ENCODE measurements at regions not wholly inside any gene's neighbourhood (a gene's known extent, or its start where the extent isn't known, plus 50 kb on each side); places are given as distances from the start of the nearest gene placed in this dataset.

DNA sequence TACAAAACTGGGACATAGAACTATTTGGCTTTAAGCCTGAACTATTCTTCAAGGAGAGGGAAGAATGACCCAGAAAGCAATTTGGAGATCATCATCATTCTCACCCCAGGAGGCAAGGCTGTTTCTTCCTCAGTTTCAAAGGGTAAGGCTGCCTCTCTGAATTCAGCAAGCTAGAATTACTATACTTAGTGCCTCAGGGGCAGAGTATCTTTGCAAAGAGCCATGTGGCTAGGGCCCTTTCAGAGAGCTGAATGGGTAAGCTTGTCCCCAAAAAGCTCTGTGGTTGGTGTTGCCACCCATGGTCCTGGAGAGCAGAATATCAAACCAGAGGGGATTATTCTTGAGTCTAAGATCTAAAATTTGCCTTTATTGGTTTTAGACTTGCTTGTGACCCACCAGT, 720.3 kb upstream of the ARPP21 start (continued):
- TF ChIP-seq, protein P1, sequence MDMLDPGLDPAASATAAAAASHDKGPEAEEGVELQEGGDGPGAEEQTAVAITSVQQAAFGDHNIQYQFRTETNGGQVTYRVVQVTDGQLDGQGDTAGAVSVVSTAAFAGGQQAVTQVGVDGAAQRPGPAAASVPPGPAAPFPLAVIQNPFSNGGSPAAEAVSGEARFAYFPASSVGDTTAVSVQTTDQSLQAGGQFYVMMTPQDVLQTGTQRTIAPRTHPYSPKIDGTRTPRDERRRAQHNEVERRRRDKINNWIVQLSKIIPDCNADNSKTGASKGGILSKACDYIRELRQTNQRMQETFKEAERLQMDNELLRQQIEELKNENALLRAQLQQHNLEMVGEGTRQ (CRISPR knock-in tag; IDR thresholded peaks at IDR 0.05): no peak
- TF ChIP-seq CREB1 (CRISPR knock-in tag; IDR thresholded peaks at IDR 0.05): no peak

DNA sequence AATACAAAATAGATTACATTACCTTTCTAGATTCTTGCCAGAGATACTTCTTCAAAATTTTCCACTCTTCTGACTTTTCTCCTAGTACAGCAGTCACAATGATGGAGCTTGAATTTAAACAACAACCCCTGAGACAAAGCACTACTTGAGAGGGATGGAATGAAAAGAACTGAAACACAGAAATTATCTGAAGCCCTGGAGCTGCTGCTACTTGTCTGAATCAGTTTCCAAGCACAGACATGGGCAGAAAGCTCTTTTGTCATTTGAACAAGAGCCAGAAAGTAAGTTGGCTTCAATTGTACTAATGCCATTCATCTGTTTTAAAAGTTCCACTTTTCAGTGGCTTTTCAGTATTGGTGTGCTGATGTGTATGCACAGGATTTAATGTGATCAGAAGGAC, 718.5 kb upstream of the ARPP21 start:
- peaks cover 6% of the 10 kb centered on the region; the same call in 1 of the 2 replicates for H3K9me3 Mint-ChIP-seq
- no peaks in the 10 kb centered on the region for H3K27me3 Mint-ChIP-seq (ENCODE audit: low read depth)
- no peak overlapping the region for H3K4me3 Mint-ChIP-seq
- ChIA-PET POLR2A (no interaction called here), CTCF (no interaction called here)
- no peak for DNase-seq (ENCODE audit: low spot score)
- no peaks in the 10 kb centered on the region for H3K36me3 Mint-ChIP-seq
- H3K27ac Mint-ChIP-seq: no peak overlapping the region
- peaks cover 21% of the 10 kb centered on the region for H3K4me1 Mint-ChIP-seq
- TF ChIP-seq ESRRA (CRISPR knock-in tag; IDR thresholded peaks at IDR 0.05; ENCODE audit: borderline replicate concordance): no peak
- TF ChIP-seq EMX1 (CRISPR knock-in tag; IDR thresholded peaks at IDR 0.05): no peak
- ATAC-seq: no peak

DNA sequence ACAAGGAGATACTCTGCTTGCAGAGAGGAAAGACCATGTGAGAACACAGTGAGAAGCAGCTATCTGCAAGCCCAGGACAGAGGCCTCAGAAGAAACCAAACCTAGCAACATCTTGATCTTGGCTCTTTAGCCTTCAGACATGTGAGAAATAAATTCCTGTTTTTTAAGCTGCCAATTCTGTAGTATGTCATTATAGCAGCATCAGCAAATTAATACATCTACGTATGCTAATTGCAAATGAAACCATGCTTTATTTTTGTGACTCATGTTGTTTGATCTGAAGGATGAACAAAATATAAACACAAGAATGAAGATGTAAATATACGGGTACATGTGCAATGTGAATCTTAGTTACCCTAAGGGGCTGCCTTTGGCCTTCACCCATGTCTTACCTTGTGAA, 714.4 kb upstream of the ARPP21 start:
- TF ChIP-seq SMAD3 (CRISPR knock-in tag; IDR thresholded peaks at IDR 0.05; ENCODE audit: borderline replicate concordance) (no peak), FOXJ3 (CRISPR knock-in tag; IDR thresholded peaks at IDR 0.05; ENCODE audit: borderline replicate concordance) (no peak)
- H3K4me3 Mint-ChIP-seq: no peak overlapping the region

DNA sequence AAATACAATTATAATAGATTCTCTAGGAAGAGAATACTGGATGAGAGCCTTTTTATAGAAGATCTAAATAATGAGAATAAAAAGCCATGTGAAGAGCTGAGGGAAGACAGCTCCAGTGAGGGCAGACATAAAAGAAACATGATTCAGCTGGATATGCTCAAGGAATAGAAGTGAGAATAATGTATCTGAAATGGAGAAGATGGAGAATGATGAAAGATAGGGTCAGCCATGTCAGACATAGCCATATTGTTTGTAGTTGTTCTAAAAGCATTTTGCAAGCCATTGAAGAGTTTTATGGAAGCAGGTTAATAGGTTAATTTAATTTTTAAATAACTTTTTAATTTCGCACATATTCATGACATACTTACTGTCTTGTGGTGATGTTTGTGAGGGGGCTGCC, 713.5 kb upstream of the ARPP21 start:
- TF ChIP-seq SOX15 (CRISPR knock-in tag; IDR thresholded peaks at IDR 0.05) (no peak), ZNF121 (CRISPR knock-in tag; IDR thresholded peaks at IDR 0.05) (no peak), ZNF416 (CRISPR knock-in tag; IDR thresholded peaks at IDR 0.05) (no peak), FOXJ3 (CRISPR knock-in tag; IDR thresholded peaks at IDR 0.05; ENCODE audit: borderline replicate concordance) (no peak), JUN (CRISPR knock-in tag; IDR thresholded peaks at IDR 0.05) (no peak)
- TF ChIP-seq, protein P2, sequence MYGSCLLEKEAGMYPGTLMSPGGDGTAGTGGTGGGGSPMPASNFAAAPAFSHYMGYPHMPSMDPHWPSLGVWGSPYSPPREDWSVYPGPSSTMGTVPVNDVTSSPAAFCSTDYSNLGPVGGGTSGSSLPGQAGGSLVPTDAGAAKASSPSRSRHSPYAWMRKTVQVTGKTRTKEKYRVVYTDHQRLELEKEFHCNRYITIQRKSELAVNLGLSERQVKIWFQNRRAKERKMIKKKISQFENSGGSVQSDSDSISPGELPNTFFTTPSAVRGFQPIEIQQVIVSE (CRISPR knock-in tag; IDR thresholded peaks at IDR 0.05; ENCODE audit: borderline replicate concordance): no peak
- TF ChIP-seq, protein P3, sequence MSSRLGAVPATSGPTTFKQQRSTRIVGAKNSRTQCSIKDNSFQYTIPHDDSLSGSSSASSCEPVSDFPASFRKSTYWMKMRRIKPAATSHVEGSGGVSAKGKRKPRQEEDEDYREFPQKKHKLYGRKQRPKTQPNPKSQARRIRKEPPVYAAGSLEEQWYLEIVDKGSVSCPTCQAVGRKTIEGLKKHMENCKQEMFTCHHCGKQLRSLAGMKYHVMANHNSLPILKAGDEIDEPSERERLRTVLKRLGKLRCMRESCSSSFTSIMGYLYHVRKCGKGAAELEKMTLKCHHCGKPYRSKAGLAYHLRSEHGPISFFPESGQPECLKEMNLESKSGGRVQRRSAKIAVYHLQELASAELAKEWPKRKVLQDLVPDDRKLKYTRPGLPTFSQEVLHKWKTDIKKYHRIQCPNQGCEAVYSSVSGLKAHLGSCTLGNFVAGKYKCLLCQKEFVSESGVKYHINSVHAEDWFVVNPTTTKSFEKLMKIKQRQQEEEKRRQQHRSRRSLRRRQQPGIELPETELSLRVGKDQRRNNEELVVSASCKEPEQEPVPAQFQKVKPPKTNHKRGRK (CRISPR knock-in tag; IDR thresholded peaks at IDR 0.05; ENCODE audit: borderline replicate concordance): no peak
- ChIA-PET POLR2A (no interaction called here), CTCF (no interaction called here)
- ATAC-seq: no peak
- H3K4me3 Mint-ChIP-seq: no peak overlapping the region
- DNase-seq (ENCODE audit: low spot score): no peak
- H3K36me3 Mint-ChIP-seq: peaks cover 3% of the 10 kb centered on the region; the same call in 1 of the 2 replicates
- H3K27me3 Mint-ChIP-seq (ENCODE audit: low read depth): no peaks in the 10 kb centered on the region
- H3K9me3 Mint-ChIP-seq: peaks cover 12% of the 10 kb centered on the region
- H3K27ac Mint-ChIP-seq: no peak overlapping the region
- H3K4me1 Mint-ChIP-seq: peaks cover under 1% of the 10 kb centered on the region

More for the DNA sequence above, 714.4 kb upstream of the ARPP21 start:
- CTCF ChIA-PET: no interaction called here
- no peak overlapping the region for H3K27ac Mint-ChIP-seq
- peaks cover 3% of the 10 kb centered on the region for H3K9me3 Mint-ChIP-seq
- peaks cover 6% of the 10 kb centered on the region for H3K4me1 Mint-ChIP-seq
- POLR2A ChIA-PET: no interaction called here
- no peak for DNase-seq (ENCODE audit: low spot score)
- no peaks in the 10 kb centered on the region for H3K27me3 Mint-ChIP-seq (ENCODE audit: low read depth)
- no peak for ATAC-seq
- H3K36me3 Mint-ChIP-seq: no peaks in the 10 kb centered on the region

DNA sequence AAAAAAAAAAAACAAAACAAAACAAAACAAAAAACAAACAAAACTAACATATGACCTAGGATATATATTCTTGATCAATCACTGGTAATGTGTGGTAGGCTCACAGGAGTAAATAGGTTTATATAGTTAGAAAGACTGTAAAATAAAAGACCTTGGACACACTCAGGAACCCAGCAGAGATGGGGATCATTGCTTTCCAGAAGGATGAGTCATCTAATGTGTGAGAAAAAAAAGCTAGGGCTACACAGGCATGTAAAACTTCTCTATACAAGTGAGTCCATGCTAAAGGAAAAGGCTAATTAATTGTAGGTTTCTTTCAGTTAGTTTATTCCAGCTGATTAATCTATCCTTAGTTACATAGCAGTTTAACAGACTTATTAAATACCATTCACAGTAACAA, 710.3 kb upstream of the ARPP21 start:
- Mint-ChIP-seq H3K27me3 (ENCODE audit: low read depth) (no peaks in the 10 kb centered on the region), H3K9me3 (peaks cover 30% of the 10 kb centered on the region), H3K4me1 (no peaks in the 10 kb centered on the region; the same call in 1 of the 2 replicates), H3K36me3 (peaks cover 3% of the 10 kb centered on the region; the same call in 1 of the 2 replicates), H3K27ac (no peak overlapping the region), H3K4me3 (no peak overlapping the region)
- DNase-seq (ENCODE audit: low spot score): no peak
- ATAC-seq: no peak
- POLR2A ChIA-PET: no interaction called here
- CTCF ChIA-PET: no interaction called here
- no peak for TF ChIP-seq TEAD1 (CRISPR knock-in tag; IDR thresholded peaks at IDR 0.05)
- no peak for TF ChIP-seq ZNF416 (CRISPR knock-in tag; IDR thresholded peaks at IDR 0.05)
- TF ChIP-seq, protein P1 (CRISPR knock-in tag; IDR thresholded peaks at IDR 0.05): no peak
- TF ChIP-seq, protein P2 (CRISPR knock-in tag; IDR thresholded peaks at IDR 0.05; ENCODE audit: borderline replicate concordance): no peak
- TF ChIP-seq, protein P4, sequence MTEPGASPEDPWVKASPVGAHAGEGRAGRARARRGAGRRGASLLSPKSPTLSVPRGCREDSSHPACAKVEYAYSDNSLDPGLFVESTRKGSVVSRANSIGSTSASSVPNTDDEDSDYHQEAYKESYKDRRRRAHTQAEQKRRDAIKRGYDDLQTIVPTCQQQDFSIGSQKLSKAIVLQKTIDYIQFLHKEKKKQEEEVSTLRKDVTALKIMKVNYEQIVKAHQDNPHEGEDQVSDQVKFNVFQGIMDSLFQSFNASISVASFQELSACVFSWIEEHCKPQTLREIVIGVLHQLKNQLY (CRISPR knock-in tag; IDR thresholded peaks at IDR 0.05): no peak
- TF ChIP-seq, protein P5, sequence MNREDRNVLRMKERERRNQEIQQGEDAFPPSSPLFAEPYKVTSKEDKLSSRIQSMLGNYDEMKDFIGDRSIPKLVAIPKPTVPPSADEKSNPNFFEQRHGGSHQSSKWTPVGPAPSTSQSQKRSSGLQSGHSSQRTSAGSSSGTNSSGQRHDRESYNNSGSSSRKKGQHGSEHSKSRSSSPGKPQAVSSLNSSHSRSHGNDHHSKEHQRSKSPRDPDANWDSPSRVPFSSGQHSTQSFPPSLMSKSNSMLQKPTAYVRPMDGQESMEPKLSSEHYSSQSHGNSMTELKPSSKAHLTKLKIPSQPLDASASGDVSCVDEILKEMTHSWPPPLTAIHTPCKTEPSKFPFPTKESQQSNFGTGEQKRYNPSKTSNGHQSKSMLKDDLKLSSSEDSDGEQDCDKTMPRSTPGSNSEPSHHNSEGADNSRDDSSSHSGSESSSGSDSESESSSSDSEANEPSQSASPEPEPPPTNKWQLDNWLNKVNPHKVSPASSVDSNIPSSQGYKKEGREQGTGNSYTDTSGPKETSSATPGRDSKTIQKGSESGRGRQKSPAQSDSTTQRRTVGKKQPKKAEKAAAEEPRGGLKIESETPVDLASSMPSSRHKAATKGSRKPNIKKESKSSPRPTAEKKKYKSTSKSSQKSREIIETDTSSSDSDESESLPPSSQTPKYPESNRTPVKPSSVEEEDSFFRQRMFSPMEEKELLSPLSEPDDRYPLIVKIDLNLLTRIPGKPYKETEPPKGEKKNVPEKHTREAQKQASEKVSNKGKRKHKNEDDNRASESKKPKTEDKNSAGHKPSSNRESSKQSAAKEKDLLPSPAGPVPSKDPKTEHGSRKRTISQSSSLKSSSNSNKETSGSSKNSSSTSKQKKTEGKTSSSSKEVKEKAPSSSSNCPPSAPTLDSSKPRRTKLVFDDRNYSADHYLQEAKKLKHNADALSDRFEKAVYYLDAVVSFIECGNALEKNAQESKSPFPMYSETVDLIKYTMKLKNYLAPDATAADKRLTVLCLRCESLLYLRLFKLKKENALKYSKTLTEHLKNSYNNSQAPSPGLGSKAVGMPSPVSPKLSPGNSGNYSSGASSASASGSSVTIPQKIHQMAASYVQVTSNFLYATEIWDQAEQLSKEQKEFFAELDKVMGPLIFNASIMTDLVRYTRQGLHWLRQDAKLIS (CRISPR knock-in tag; IDR thresholded peaks at IDR 0.05; ENCODE audit: borderline replicate concordance): no peak

All from WTC11 (cell line).